HG03571 (cell line): ENCODE measurements at regions not wholly inside any gene's neighbourhood (a gene's known extent, or its start where the extent isn't known, plus 50 kb on each side); places are given as distances from the start of the nearest gene placed in this dataset.
"Not testable (repeated sequence)": the region's sequence is repeated elsewhere in the genome, so short reads cannot be mapped to it uniquely, and the experiment has no call there.

Experiments used
- ATAC-seq: cut with Tn5 transposase; IDR thresholded peaks from one replicate; pipeline ENCODE4 v1.9.1; 2021; ENCODE audit not compliant: unreplicated experiment

DNA sequence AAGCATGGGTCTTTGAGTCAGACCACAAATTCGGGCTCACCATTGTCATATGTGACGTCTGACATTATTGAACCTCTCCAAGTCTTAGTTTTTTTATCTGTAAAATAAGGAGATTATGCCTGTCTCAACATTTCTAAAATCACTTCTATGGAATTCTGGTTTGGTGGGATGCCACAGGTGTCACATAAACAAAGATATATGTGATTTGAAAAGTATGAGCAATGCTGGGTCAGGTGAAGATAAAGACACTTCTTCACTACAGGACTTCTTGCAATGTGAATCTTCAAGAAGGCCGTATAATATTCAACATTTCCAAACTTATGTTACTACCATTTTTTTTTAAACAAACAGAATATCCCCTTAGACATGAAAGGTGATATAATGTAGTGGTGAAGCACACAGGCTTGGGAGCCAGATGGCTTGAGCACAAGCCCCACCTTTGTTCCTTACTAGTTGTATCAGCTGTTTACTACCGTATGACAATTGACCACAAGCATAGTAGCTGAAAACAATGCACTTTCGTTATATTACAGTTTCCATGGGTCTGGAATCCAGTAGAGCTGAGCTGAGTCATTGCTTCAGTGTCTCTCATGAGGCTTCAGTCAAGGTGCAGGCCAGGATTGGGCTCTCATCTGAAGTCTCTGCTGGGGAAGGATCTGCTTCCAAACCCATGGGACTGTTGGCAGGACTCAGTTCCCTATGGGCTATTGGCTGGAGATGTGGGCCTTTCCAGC lies 87.7 kb downstream of the UTP18 start:
- ATAC-seq = no peak

DNA sequence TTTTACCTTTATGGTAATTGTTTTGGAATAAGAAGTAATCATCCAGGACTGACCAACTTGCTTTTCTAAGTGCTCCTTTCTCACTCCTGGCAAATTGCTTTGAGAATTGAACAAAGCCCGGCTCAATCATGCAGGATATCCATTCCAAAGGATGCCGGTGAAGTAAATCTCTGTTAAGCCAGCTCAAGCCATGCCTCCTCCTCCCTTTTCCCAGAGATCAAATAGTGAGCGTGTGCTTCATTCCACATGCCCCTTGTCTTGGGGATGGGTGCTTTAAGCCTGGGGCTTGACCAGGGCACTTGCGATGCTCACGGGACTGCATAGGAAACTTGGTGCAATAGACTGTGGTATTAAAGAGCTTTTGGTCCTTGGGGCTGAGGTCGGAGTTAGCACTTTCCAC lies 90.7 kb downstream of the UTP18 start:
- no peak for ATAC-seq

DNA sequence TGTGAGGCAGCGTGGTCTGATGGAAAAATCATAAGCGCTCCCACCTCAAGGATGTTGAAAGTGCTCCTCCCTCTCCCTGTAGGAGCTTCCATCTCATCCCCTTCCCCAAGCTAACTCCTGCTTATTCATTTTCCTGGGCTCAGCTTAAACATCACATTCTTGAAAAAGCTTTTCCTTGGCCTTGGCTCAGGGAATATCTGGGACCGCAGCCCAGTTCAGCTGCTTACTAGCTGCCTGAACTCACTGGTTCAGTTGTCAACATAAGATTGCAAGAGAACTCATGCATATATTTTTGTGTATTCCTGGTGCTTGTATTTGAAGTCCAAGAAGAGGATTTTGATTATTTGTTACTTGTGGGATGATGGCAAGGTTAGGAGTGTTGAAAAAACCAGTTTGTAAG lies 91.5 kb downstream of the UTP18 start:
- ATAC-seq = no peak

DNA sequence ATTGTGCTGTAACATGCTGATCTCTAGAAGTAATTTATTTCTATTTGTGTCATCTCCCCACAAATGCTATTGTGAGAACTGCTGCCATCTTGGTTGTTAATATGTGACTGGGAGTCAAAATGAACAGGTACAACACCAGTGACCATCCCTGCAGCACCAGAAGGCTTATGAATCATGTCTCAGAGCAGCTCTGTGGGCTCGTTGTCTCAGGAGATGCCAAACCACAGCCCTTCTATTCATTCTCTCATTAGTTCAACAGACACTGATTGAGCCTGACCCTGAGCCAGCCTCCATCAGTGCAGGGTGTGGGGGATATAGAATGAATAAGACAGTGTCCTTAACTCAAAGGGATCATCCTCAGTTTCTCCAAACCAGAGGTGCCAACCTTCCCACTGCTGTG lies 92.5 kb downstream of the UTP18 start:
- no peak for ATAC-seq

DNA sequence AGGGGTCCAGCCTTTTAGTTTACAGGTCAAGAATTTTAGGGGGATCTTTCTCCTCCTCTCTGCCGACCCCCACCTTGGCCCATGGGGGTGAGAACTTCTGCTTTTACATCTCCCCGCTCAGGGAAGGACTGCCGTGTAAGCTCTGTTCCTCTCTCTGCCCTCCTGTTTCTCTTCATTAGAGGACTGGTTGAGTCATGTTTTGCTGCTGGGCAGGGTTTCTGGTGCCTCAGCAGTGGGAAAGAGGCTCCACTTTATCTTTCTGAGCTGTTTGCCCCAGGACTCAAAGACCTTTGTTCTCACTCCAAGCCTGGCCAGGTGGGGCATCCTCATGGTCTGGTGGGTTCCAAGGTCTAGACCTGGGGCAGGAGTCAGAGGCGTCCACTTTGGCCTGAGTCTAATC lies 93.0 kb downstream of the UTP18 start:
- ATAC-seq = no peak

DNA sequence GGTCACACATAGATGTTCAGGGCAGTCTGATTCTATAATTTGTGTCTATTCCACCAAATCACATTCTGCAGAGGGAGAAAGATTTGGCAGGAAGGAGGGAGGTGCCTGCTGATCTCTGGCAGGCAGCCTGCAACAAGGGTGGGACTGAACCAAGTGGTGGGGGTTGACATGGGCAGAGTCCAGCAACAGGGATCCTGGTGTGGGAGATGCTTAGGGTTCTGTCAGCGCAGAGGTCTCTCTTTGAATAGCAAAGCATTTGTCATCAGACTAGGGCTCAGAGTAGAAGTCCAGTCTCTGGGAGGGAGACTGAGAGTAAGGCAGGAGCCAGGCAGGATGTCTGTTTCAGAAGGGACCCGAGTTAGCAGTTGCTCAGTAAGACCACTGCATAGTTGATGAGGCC lies 94.6 kb downstream of the UTP18 start:
- ATAC-seq = no peak

DNA sequence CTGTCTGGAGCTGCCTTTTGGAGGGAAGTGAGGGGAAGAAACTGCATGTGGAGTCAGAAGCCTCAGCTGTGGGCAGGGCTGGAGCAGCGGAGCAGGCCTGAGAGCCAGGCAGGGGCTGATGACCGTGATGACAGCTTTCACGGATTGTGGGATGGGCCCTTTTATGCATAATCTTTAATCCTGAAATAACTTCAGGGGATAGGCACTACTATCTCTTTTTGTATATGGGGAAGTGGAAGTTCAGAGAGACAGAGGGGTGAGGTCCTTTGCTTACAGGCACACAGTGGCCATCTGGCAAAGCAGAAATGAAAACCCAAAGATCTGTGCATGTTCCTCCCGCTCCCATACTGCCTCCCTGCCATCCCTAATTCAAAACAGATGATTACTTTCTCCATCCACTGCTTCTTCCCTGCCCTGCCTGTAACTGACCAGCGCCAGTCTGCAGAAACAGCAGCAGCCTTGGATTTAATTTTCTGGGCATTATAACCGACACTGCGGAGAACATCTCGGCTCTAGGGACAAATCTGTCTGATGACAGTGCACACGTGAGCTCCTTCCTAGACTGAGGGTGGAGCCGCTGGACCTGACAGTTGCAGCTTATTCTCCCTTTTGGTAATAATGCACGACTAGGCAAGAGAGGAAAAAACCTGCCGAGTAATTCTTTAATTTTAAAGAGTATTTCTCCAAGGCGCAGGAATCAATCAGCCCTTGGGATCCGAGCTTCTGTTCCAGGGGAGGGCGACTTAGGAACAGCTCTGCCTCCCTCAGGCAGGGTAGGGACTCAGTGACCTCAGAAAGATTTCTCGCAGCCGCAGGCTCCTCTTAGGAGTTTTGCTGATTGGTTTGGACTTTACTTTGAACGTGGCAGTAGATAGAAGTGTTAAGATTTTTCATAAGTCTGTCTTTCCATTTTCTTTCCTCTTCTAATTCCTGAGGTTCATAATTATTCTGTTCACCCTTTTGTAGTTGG lies 95.4 kb downstream of the UTP18 start:
- ATAC-seq = no peak

DNA sequence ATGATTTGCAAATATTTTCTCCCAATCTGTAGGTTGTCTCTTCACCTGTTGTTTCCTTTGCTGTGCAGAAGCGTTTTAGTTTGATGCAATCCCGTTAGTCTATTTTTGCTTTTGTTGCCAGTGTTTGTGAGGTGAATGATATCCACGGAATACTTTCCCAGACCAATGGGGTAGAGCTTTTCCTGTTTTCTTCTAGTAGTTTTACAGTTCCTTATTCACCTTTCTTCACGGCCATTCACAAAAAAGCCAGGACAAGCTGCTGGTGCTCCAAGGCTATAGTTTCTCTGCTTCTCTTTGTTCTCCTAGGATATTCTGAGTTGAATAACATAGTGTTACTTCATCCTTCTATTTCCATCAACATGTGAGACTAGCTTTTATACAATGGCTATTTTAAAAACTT lies 98.7 kb downstream of the UTP18 start:
- no peak for ATAC-seq

DNA sequence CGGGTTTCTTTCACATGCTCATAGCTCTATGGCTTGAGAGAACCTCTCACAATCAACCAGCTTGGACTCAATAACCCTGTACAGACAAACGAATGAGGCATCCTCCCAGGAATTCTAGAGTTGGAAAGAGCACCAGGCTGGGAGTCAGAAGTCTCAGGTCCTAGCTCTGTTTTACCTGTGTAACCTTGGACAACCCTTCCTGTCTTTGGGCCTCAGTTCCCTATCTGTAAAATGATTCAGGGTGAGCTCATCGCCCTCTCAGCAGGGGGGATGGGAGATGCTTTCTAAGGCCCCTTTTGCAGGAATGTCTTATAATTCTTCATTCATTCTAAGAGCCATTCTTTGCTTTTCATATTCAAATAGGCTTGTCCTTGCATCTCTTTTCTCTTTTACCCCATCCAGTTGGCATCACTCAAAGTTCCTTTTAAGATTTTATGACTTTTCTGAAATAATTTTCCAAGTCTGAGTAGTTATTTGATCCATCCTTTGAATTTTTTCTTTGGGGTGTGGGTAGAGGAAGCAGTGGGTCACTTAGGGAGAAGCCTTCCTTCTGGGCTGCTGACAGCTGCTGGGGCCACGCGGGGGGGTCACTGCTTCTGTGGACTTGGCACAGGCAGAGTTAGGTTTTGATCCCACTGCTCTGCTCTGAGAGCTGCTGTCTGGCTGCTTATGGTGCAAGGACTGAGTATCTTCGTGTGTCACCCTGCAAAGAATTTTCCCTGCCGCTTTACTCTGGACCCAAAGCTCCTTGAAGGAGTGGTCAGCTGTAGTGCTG lies 102.7 kb downstream of the UTP18 start:
- no peak for ATAC-seq

DNA sequence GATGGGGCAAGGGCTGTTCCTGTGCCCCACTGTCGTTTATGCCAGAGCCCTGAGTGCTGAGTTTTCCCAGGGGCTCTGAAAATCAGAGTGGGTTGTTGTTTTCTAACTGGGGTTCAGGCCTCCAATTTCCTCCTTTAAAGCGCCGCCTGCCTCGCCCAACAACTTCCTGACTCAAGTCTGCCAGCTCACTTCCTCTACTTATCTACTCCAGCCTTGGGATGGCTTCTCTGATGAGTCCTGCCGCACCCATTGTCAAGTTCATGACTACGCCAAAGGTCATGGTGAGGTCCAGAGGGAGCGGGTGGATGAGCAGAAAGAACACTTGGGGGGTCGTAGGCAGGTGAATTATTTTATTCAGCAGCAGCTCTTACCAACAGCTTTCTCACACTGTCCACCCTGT lies 104.7 kb downstream of the UTP18 start:
- ATAC-seq = no peak

DNA sequence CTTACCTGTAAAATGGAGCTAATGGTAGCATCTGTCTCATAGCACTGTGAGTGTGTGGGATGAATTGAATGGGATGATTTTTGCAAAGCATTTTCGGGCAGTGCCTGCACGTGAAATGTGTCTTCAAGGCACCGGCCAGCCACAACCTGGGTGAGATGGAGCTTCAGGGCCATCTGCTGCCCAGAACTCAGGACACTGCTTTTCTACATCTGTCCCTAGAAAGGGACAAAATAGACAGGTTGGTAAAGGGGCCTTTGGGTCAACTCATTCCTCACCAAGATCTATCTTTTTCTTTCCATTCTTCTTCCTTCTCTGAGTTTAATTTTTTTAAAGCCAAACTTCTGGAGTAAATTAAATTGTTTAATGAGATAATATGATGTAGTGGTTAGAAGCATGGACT lies 106.5 kb downstream of the UTP18 start:
- ATAC-seq = no peak

DNA sequence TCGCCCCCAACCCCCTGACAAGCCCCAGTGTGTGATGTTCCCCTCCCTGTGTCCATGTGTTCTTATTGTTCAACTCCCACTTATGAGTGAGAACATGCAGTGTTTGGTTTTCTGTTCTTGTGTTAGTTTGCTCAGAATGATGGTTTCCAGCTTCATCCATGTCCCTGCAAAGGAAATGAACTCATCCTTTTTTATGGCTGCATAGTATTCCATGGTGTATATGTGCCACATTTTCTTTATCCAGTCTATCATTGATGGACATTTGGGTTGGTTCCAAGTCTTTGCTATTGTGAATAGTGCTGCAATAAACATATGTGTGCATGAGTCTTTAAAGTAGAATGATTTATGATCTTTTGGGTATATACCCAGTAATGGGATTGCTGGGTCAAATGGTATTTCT lies 107.5 kb downstream of the UTP18 start:
- not testable (repeated sequence) for ATAC-seq

DNA sequence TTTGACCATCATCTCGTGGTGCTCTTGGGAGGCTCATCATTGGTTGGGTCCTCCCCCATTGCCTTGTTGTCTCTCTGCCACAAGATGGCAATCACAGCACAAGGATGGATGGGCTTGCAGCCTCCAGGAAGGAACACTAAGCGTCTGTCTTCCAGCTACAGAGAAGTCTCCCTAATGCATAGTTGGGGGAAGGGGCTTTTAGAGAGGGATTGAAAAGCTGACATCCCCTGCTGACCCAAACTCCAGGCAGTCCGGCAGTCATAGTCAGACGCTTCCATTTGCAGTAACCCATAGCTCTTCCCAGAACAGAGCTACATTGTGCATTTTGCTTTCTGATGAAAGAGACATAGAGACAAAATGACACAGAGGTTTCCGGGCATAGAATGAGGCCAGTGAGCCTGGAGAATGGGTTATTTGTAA lies 111.4 kb downstream of the UTP18 start:
- ATAC-seq = no peak

DNA sequence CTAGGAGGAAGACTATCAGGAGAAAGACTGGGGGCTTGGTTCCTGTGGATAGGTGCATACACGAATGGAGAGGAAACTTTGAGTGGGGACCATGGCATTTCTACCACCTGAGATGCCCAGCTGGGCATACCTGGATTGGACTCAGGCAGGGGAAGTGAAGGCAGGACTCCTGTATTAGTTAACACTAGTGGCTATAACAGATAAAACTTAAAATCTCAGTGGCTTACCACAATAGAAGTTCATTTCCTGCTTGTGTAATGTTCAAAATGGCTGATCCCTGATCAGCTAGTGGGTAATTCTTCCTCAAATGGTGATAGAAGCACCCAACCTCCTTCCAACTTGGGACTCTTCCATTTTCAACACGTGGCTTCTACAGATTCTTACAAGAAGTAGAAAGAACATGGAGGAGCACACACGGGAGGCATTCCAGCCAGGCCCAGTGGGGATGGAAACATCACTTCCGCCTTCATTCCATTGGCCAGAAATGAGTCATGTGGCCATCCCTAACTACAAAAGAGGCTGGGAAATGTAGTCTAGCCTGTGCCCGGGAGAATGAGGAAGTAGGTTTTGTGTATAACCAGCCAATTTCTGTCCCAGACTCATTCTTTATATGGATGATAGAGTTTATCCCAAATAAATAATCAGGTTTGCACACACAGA lies 112.1 kb downstream of the UTP18 start:
- no peak for ATAC-seq

DNA sequence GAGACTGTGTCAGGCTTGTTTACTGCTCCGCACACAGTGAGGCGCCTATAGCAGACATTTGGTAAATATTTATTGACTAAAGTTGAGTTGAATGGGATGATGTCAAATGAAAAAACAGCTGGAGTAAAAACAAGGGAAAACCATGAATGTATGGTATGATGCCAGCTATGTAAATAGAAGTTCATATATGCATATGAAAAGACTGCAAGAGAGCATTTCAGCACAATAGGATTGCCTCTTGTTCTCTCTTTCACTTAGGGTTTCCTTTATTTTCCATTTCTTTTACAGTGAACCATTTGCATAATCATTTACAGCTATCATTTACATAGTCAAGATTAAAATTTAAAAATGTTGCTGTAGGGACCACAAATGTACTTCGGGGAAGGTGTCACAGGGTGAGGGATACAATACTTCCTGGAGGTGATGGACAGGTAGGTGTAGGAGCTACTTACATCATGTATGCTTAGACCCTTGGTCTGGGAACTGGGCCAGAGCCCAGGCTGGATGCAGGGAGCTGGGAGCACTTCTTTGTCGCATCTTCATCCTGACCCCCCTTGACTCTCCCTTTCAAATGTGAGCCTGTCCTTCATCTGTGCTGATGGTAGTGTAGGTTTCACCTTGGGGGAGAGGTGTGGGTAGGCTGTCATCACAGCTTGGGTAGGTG lies 113.3 kb downstream of the UTP18 start:
- ATAC-seq = no peak

DNA sequence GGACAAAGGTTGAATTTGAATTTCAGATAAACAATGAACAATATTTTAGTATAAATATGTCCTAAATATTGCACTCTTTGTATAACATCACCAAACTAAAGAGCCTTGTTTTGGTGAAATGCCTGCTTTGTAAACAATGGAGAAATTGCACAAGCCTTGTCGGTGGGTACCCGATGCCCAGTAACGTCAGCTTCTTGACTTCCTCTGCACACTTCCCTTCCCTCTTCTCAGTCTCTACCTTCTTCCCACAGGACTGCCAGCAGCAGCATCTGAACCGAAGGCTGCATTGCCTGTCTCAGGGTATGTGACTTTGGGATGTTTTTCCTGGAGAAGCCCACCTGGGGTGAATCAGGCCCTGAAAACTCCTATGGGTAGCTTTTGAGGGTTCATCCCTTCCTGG lies 113.9 kb downstream of the UTP18 start:
- no peak for ATAC-seq

DNA sequence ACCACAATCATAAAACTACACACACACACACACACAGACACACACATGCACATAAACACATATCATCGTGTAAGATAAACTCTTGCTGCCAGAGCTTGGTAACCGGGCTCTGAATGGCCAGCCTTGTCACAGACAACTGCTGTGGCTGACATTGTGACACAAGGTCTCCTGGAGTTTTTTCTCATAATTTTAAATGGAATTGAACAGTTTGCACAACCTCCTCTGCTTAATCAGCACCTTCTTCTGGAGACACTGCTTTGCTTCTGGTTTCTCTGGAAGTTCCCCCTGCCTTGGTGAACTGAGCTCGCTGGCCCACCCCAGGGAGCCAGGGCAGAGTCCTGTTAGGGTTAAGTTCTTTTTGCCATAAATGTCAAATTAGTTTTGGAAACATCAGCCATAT lies 115.4 kb downstream of the UTP18 start:
- no peak for ATAC-seq

DNA sequence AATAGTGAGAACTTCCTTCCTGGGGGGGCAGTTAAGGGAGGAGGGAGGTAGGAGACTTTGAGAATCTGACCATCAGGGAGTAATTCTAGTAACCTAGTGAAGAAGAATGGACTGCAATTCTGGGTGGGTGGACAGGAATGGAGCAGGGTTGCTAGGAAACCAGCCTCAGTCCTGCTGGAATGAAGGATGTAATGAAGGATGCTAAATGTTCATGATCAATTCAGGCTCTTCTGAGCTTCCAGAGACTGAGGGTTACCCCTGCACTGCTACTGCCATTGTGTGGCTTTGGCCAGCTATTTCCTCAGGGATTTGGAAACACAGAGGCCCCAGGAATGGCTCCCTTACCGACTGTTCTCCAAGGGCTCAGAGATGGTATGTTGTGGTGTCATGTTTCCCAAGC lies 116.4 kb downstream of the UTP18 start:
- ATAC-seq = no peak

DNA sequence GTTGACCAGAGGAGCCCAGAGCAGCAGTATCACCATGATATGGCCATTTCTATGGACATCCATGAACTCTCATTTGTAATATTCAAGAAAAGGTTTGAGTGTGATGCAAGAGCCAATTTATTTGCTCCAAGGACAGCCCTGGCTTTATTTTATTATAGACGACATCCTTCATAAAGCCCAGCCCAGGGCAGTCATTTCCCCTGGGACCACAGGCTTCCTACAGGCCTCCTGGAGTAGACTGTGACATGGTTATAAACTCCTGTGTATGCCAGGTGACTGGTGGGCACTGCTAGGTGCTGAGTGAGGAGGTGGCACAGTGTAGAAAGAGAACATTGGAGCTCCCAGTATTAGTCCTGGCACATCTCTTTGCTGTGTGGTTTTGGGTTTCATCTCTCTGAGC lies 120.9 kb downstream of the UTP18 start:
- ATAC-seq = no peak

DNA sequence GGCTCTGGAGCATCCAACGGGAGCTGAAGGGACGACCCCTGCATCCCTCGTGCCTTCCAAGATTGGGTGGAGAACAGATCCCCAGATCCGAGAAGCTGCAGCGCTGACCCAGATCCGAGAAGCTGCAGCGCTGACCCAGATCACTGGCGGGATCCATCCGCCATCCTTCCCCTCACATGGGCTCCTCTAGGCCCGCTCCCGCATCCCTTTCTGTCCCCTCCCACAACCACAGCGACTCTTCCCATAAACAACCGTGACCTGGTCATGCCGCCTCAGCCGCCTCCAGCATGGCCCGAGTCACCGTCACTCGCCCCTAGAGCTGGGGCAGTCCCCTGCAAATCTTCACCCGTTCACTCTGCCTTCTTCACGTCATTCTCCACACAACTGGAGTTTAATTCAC lies 124.9 kb downstream of the UTP18 start:
- ATAC-seq = no peak
